ENCODE measurements at regions not wholly inside any gene's neighbourhood (a gene's known extent, or its start where the extent isn't known, plus 50 kb on each side); places are given as distances from the start of the nearest gene placed in this dataset.
"Not testable (repeated sequence)": the region's sequence is repeated elsewhere in the genome, so short reads cannot be mapped to it uniquely, and the experiment has no call there.

DNA sequence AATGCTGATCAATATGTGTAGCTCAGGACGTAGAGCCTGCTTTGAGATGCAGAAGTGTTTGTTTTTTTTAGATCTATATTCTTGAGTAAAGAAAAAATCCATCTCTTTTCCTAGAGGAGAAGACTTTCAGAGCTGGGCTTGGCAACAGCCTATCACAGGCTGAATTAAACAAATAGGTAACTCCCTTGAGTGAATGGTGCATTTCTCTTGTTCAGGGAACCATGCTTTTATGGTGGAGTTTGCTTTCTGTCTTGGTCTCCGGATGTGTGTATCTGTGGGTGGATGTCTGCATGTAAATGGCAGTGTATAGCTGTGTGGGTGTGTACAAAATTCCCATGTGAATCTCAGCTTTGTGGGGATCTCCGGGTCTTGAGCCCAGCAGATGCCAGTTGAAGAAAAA, 82.3 kb upstream of the KRTAP5-11 start:
- not testable (repeated sequence) for TF ChIP-seq CTCF (IDR thresholded peaks at IDR 0.05; ENCODE audit: poor library complexity); EZH2 (IDR thresholded peaks at IDR 0.05; ENCODE audit: borderline replicate concordance); EZH2phosphoT487 (IDR thresholded peaks at IDR 0.05; ENCODE audit: low read depth, severe bottlenecking, unreplicated experiment)

All from hepatocyte (in vitro differentiated cells).